H1 (cell line): ENCODE measurements at regions not wholly inside any gene's neighbourhood (a gene's known extent, or its start where the extent isn't known, plus 50 kb on each side); places are given as distances from the start of the nearest gene placed in this dataset.

Source experiments
- CTCF ChIA-PET: fragments of 300-600 bp; sonication (Branson Sonifier 250); formaldehyde crosslinking; loops from one replicate; lab custom pipeline; 2021; ENCODE audit not compliant: partially characterized antibody; lab: Charles Lee
- POLR2A ChIA-PET: fragments of 300-600 bp; sonication (Branson Sonifier 250); formaldehyde crosslinking; loops from one replicate; lab custom pipeline; 2021; ENCODE audit warnings: inconsistent platforms; ENCODE audit not compliant: partially characterized antibody; lab: Charles Lee
- DNase-seq, 2 experiments: peaks; one replicate each; pipeline versions ENCODE4 v3.0.0 to v3.0.0-alpha.2; 2010 to 2022; ENCODE audit warnings: low spot score in 2 of 2, low read depth in 1 of 2, mixed read lengths in 1 of 2
- FAIRE-seq: peaks from 2 replicates; lab custom pipeline; 2011; peaks lifted over from hg19 to GRCh38; lab: Jason Lieb, UNC
- H2AFZ ChIP-seq: 2 replicates; pipeline ENCODE4 v1.8.1; 2012; ENCODE audit warnings: low read length, inconsistent platforms
- H2AK5ac ChIP-seq: 2 replicates; pipeline ENCODE4 v1.6.1; 2013; ENCODE audit warnings: low read depth, low read length
- H2BK120ac ChIP-seq: replicated peaks from 2 replicates; pipeline ENCODE3; 2013; ENCODE audit warnings: low read depth, low read length, inconsistent platforms
- H2BK12ac ChIP-seq: 2 replicates; pipeline ENCODE4 v1.6.1; 2013; ENCODE audit warnings: low read depth, low read length
- H2BK15ac ChIP-seq: 2 replicates; pipeline ENCODE4 v1.6.1; 2013; ENCODE audit warnings: low read length
- H2BK20ac ChIP-seq: 2 replicates; pipeline ENCODE4 v1.6.1; 2013; ENCODE audit warnings: low read length
- H2BK5ac ChIP-seq: 2 replicates; pipeline ENCODE4 v1.6.1; 2013; ENCODE audit warnings: low read depth, low read length
- H3K14ac ChIP-seq: 2 replicates; pipeline ENCODE4 v1.6.1; 2013; ENCODE audit warnings: inconsistent platforms; ENCODE audit not compliant: insufficient read length
- H3K18ac ChIP-seq: 2 replicates; pipeline ENCODE4 v1.6.1; 2013; ENCODE audit warnings: low read length; ENCODE audit errors: extremely low read depth
- H3K23ac ChIP-seq: 2 replicates; pipeline ENCODE4 v1.6.1; 2013; ENCODE audit warnings: inconsistent platforms; ENCODE audit not compliant: insufficient read length
- H3K23me2 ChIP-seq: 2 replicates; pipeline ENCODE4 v1.6.1; 2013; ENCODE audit warnings: low read depth, low read length
- H3K27ac ChIP-seq: 2 replicates; pipeline ENCODE4 v1.6.1; 2011; ENCODE audit warnings: low read depth, low read length, inconsistent platforms
- H3K27me3 ChIP-seq, 4 experiments: replicated peaks in 1 of 4; 1 replicate in 1 of 4; 2 replicates in 3 of 4; pipeline versions ENCODE4 v1.6.1 to v1.8.1; 2011 to 2013; ENCODE audit warnings: low read length in 3 of 4, mild to moderate bottlenecking in 3 of 4, inconsistent platforms in 2 of 4, mixed read lengths in 2 of 4, moderate library complexity in 1 of 4; ENCODE audit not compliant: control insufficient read depth in 3 of 4, insufficient read depth in 3 of 4; ENCODE audit errors: extremely low read depth in 1 of 4
- H3K36me3 ChIP-seq, 4 experiments: 2 replicates each; pipeline versions ENCODE4 v1.6.1 to v1.8.1; 2011 to 2013; ENCODE audit warnings: mild to moderate bottlenecking in 4 of 4, low read length in 3 of 4, moderate library complexity in 2 of 4, control low read depth in 1 of 4, inconsistent platforms in 1 of 4; ENCODE audit not compliant: insufficient read depth in 4 of 4, control insufficient read depth in 2 of 4
- H3K4ac ChIP-seq: replicated peaks from 2 replicates; pipeline ENCODE3; 2013; ENCODE audit warnings: low read length, low read depth, mixed read lengths, inconsistent platforms; ENCODE audit not compliant: insufficient read length
- H3K4me1 ChIP-seq, 4 experiments: replicated peaks in 1 of 4; 1 replicate in 1 of 4; 2 replicates in 3 of 4; pipeline versions ENCODE4 v1.6.1 to v1.8.1; 2011 to 2013; ENCODE audit warnings: low read length in 3 of 4, inconsistent platforms in 2 of 4, mixed read lengths in 1 of 4; ENCODE audit not compliant: insufficient read depth in 4 of 4, control insufficient read depth in 3 of 4
- H3K4me2 ChIP-seq, 2 experiments: 2 replicates each; pipeline versions ENCODE4 v1.6.1 to v1.8.1; 2011 to 2013; ENCODE audit warnings: low read depth in 2 of 2, low read length in 2 of 2, control low read depth in 1 of 2, inconsistent platforms in 1 of 2, mild to moderate bottlenecking in 1 of 2; ENCODE audit not compliant: insufficient read depth in 1 of 2
- H3K4me3 ChIP-seq, 4 experiments: fragments of 200-600, 300-600 bp in 1 of 4; sonication (generic), shearing (Covaris generic), sonication (Bioruptor Twin) in 1 of 4; 2 replicates each; pipeline versions ENCODE4 v1.5.1 to v1.8.1; 2011 to 2016; ENCODE audit warnings: low read length in 4 of 4, low read depth in 3 of 4, control low read depth in 2 of 4, inconsistent platforms in 2 of 4, mild to moderate bottlenecking in 2 of 4, mixed read lengths in 1 of 4, moderate library complexity in 1 of 4; ENCODE audit not compliant: insufficient read depth in 2 of 4; ENCODE audit errors: extremely low read depth in 1 of 4
- H3K56ac ChIP-seq: replicated peaks from 2 replicates; pipeline ENCODE3; 2013; ENCODE audit warnings: low read depth, mild to moderate bottlenecking, mixed read lengths, low read length, inconsistent platforms; ENCODE audit not compliant: insufficient read length
- H3K79me1 ChIP-seq: 2 replicates; pipeline ENCODE4 v1.6.1; 2013; ENCODE audit warnings: low read depth, low read length, control low read depth
- H3K79me2 ChIP-seq, 2 experiments: 2 replicates each; pipeline versions ENCODE4 v1.6.1 to v1.8.1; 2012 to 2013; ENCODE audit warnings: low read length in 2 of 2, mild to moderate bottlenecking in 2 of 2, inconsistent platforms in 1 of 2; ENCODE audit not compliant: insufficient read depth in 2 of 2, control insufficient read depth in 1 of 2
- H3K9ac ChIP-seq, 4 experiments: replicated peaks in 1 of 4; 1 replicate in 1 of 4; 2 replicates in 3 of 4; pipeline versions ENCODE4 v1.6.1 to v1.8.1; 2011 to 2013; ENCODE audit warnings: low read depth in 3 of 4, low read length in 3 of 4, control low read depth in 2 of 4, mild to moderate bottlenecking in 2 of 4, moderate library complexity in 2 of 4, inconsistent platforms in 1 of 4; ENCODE audit errors: extremely low read depth in 1 of 4
- H3K9me3 ChIP-seq, 2 experiments: 2 replicates each; pipeline versions ENCODE4 v1.6.1 to v1.8.1; 2012 to 2013; ENCODE audit warnings: mild to moderate bottlenecking in 2 of 2, moderate library complexity in 2 of 2, control low read depth in 1 of 2, inconsistent platforms in 1 of 2, low read depth in 1 of 2, low read length in 1 of 2, mixed read lengths in 1 of 2; ENCODE audit not compliant: insufficient read depth in 2 of 2
- H4K20me1 ChIP-seq, 2 experiments: replicated peaks in 1 of 2; 2 replicates each; pipeline versions ENCODE3 to v1.8.1; 2011 to 2013; ENCODE audit warnings: inconsistent platforms in 2 of 2, low read length in 2 of 2, mild to moderate bottlenecking in 1 of 2; ENCODE audit not compliant: insufficient read depth in 2 of 2, control insufficient read depth in 1 of 2
- H4K5ac ChIP-seq: 2 replicates; pipeline ENCODE4 v1.6.1; 2013; ENCODE audit warnings: low read length, low read depth, mixed read lengths, inconsistent platforms; ENCODE audit not compliant: insufficient read length
- H4K8ac ChIP-seq: 2 replicates; pipeline ENCODE4 v1.8.0; 2013; ENCODE audit warnings: mild to moderate bottlenecking, moderate library complexity, low read length, inconsistent platforms; ENCODE audit not compliant: insufficient read depth; ENCODE audit errors: extremely low read depth
- H4K91ac ChIP-seq: replicated peaks from 2 replicates; pipeline ENCODE3; 2013; ENCODE audit warnings: low read length, mixed read lengths, inconsistent platforms; ENCODE audit not compliant: insufficient read length
- CBX5 ChIP-seq: fragments of 300-800, 300-1000 bp; sonication (generic); IDR thresholded peaks from 2 replicates; pipeline ENCODE4 v1.7.1; 2016; ENCODE audit warnings: antibody characterized with exemption, low read length, low read depth
- NRF1 ChIP-seq: IDR thresholded peaks from 2 replicates; pipeline ENCODE4 v1.6.1; 2011; ENCODE audit warnings: mild to moderate bottlenecking, low read depth, low read length, improper control_type of control experiment
- PHF8 ChIP-seq: fragments of 200-600 bp; sonication (generic); conservative IDR thresholded peaks from 2 replicates; pipeline ENCODE4 v1.7.1; 2012; ENCODE audit warnings: low read depth, mild to moderate bottlenecking, inconsistent platforms, low read length, moderate library complexity
- SUZ12 ChIP-seq: fragments of 200-600 bp; sonication (generic); IDR thresholded peaks from 2 replicates; pipeline ENCODE4 v1.6.1; 2012; ENCODE audit warnings: mild to moderate bottlenecking, inconsistent platforms, low read length, moderate library complexity, mixed read lengths
- YY1 ChIP-seq: IDR thresholded peaks from 2 replicates; pipeline ENCODE4 v1.6.1; 2011; ENCODE audit warnings: low read depth, mild to moderate bottlenecking, low read length
- WGBS, 2 experiments: shearing (Covaris generic) in 1 of 2; methylation state at CpG; one replicate each; pipeline versions ENCODE4 v1.1.6 to v1.1.7; 2013 to 2015; ENCODE audit warnings: low lambda C conversion rate in 2 of 2, mixed read lengths in 2 of 2, inconsistent platforms in 1 of 2, low coverage in 1 of 2, missing lambda C conversion rate in 1 of 2; ENCODE audit not compliant: insufficient replicate concordance in 2 of 2, insufficient coverage in 1 of 2, insufficient read length in 1 of 2; ENCODE audit errors: extremely low coverage in 1 of 2, missing lambda C conversion rate in 1 of 2; 5-methylcytosine and 5-hydroxymethylcytosine counted together

DNA sequence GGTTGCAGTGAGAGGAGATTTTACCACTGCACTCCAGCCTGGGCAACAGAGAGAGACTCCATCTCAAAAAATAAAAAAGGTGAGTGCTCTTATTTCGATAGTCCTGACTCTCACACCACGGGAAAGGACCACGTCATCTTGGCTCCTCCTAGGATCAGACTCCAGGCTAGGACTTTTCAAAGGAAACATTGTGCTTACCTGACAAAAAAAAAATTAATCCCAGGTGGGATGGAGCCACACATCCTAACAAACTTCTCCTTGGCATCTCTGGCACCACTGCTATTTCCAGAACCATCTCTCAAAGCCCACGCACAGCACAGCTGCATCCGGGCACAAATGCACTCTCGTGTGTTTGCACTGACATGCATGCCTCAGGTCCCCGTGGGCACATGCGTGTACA, 262.4 kb downstream of the ENGASE start:
- ChIA-PET CTCF (interaction anchor here (1.5 kb wide), 1 partner anchor 22 kb away, joined by 3 read pairs; no protein-coding TSS in a partner anchor), POLR2A (no interaction called here)
- Histone ChIP-seq H3K79me2 (no peaks in the 10 kb centered on the region), H4K20me1 (peaks cover 0 to 2% of the 10 kb centered on the region in 2 experiments), H2BK120ac (no peak overlapping the region), H2BK5ac (no peak overlapping the region), H3K27me3 (no peaks in the 10 kb centered on the region; a peak in 1 of 7 replicates), H4K91ac (no peak overlapping the region), H3K4me3 (no peak overlapping the region), H3K4me2 (no peak overlapping the region), H3K4me1 (peaks cover 0 to 2% (median 0%) of the 10 kb centered on the region in 4 experiments; a peak in 1 of 7 replicates), H3K56ac (no peak overlapping the region), H4K8ac (no peak overlapping the region), H2AK5ac (no peak overlapping the region), H3K27ac (no peak overlapping the region), H3K79me1 (no peaks in the 10 kb centered on the region), H3K18ac (no peak overlapping the region), H3K4ac (no peak overlapping the region), H3K36me3 (no peaks in the 10 kb centered on the region), H2BK15ac (no peak overlapping the region), H3K14ac (no peak overlapping the region), H2BK20ac (no peak overlapping the region), H3K23ac (no peak overlapping the region), H2AFZ (no peak overlapping the region), H3K9me3 (no peaks in the 10 kb centered on the region), H4K5ac (no peak overlapping the region), H2BK12ac (no peak overlapping the region), H3K23me2 (no peaks in the 10 kb centered on the region; the same call in 1 of the 2 replicates), H3K9ac (no peak overlapping the region)
- WGBS, 2 experiments: 69% methylated on average over 8 of the region's 8 CpGs; no CpG with 5 or more reads in 1 of the 2 experiments
- no peak for DNase-seq
- no peak for TF ChIP-seq SUZ12
- TF ChIP-seq NRF1: no peak
- TF ChIP-seq CBX5: no peak
- no peak for TF ChIP-seq PHF8
- no peak for TF ChIP-seq YY1
- no peak for FAIRE-seq
